Stimulated activated CD4-positive, alpha-beta T cell treated with anti-CD3 and anti-CD28 coated beads, TNF-alpha, amount 100 ng/mL, for 4 hours (primary cell): ENCODE measurements at regions not wholly inside any gene's neighbourhood (a gene's known extent, or its start where the extent isn't known, plus 50 kb on each side); places are given as distances from the start of the nearest gene placed in this dataset.

Source experiments
- DNase-seq, 3 experiments: peaks; one replicate each; pipeline ENCODE4 v3.0.0-alpha.2; 2020; ENCODE audit warnings: low read depth in 3 of 3

DNA sequence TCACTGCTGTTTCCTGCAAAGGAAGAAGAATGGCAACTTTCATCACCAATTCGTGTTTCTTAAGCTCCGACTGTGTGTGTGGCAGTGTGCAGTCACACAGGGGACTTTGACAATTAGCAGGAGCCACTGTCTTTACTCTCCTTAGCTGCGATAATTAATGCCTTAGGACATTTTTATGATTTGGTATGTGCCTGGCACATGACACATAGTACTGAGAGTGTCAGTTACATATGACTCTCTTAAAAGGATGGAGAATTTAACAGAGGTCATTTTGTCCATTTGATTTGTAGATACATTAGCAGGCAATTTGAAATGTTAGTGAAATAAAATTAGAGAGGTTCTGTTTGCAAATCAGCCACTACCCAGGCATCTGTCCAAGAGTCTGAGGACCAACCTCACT, 128.9 kb upstream of the VEPH1 start:
- no peak for DNase-seq

DNA sequence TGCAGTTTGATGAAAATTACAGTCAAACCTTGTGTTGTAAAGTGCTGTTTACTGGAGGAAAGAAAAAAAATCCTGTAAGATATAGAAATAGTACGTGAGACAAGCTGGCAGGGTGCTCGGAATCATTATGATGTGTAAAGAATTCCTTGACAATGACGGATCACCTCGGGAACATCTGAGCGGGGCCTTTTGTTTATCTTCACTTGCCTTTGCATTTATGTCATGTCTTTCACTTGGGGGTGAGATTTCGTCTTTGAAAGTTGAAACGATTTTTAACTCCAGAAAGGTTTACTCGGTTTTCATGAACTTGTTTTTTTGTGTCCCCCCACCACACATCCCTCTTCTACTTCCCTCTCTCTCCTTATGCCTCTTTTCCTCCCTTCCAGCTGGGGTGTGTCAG, 128.3 kb upstream of the VEPH1 start:
- DNase-seq: no peak

DNA sequence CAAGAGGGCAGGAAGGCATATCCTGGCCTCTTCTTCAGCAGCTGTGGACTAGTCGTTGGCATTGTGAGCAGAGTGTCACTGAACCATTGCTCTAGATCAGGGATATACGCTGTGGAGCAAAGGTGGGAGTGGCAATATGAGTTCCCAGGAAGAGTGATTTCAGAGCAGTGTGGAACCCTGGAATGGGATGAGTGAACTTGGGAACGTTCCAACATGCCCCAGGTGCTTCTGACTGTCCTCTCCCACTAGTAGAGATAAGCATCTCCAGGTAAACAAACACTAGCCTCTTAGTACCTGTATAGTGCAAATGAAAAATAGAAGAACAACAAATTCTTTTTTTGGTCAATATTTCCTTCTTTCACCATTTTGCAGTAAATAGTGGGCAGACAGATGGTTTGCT, 123.6 kb upstream of the VEPH1 start:
- DNase-seq: no peak

DNA sequence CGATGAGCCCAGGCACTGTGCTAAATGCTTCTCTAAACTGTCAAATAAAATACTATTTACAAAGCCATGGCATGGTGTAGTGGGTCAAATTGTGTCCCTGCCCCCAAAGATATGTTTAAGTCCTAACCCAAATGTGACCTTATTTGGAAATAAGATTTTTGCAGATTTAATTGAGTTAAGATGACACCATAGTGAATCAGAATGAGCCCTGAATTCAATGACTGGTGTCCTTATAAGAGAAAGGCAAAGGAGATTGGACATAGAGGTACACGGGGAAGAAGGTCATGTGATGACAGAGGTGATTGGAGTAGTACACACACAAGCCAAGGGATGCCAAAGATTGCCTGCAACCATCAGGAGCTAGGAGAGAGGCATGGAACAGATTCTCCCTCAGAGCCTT, 121.6 kb upstream of the VEPH1 start:
- DNase-seq: no peak

DNA sequence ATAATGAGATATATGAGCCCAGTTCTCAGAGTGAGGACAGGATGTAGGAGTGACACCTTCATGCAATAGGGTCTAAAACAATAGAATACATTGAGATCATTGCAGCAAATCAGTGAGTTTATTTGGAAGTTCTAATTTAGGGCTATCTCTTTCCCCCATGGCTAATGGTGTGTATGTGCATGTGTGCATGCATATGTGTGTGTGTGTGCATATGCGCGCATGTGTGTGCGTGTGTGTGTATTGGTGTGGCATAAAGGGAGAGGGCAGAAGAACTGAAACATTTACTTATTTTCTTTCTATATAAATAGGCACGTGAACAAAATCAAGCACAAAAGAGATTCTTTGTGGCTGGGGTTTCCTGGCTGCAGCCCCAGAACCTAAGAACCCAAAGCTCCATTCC, 115.7 kb upstream of the VEPH1 start:
- no peak for DNase-seq

DNA sequence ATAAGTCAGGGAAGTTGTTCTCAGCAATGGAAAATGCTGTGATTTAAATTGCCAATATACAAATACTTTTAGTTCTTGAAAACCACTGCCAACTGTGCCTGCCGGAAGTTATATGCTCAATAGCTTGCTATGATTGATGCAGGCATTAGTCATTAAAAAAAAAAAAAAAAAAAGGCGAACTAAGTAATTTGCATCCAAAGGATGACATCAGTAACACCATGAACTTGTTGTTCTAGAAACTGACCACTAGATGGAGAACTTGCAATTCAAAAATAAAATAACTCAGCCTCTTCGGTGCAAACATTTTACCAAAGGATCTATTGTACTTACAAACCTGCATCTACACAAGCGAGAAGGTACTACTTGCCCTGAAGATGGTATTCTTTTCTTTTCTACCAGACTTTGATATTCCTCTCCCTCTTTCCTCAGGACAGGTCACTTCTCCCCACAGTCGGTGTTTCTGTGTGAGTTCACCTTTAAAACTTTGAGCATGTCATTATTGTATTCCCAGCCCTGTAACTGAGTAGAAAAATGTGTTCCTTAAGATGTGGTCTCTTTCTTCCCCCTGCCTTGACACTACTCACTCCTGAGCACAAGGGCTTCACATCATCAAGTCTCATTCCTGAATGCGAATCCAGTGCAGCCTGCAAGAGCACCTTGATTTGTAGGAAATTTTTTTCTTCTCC, 115.0 kb upstream of the VEPH1 start:
- no peak for DNase-seq

DNA sequence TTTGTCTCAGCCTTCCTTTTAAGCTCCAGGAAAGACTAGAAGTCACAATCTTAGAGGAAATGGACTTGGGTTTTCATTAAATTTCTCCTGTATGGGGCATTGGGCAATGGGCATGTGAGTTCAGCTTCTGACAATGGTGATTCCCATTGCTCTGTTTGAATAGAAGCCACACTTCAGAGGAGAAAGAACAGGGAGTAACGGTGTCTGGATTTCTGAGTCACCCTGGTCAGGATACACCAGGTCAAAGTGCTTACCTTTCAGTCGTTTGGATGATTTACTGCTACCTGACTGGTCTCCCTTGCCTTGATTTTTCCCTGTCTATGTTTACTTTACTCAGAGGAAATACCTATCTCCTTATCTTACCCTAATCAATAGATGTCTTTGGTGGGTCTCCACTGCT, 111.7 kb upstream of the VEPH1 start:
- DNase-seq: no peak

DNA sequence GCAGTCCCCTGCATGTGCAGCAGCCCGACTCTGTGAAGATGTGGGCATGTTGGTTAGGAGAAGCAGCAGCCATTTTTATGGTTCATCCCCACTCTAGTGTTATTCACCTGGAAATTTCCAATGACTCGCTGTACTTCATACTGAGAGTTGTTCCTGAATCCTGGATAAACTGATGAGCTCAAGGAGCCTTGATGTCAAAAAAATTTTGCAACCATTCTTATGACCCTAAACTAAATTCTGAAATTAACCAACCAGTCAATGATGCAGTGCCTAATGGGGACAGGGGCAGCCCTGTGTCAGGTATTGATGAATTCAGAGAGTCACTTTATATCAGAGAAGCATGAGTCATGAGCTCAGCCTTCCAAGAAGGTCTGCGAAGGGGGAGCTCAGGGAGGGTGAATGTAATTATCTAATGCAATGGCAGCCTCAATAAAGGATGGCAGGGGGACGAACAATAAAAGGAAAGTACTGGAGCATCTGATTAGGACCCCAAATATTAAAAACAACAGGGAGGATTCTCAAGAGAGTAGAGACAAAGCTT, 108.4 kb upstream of the VEPH1 start:
- DNase-seq: no peak

DNA sequence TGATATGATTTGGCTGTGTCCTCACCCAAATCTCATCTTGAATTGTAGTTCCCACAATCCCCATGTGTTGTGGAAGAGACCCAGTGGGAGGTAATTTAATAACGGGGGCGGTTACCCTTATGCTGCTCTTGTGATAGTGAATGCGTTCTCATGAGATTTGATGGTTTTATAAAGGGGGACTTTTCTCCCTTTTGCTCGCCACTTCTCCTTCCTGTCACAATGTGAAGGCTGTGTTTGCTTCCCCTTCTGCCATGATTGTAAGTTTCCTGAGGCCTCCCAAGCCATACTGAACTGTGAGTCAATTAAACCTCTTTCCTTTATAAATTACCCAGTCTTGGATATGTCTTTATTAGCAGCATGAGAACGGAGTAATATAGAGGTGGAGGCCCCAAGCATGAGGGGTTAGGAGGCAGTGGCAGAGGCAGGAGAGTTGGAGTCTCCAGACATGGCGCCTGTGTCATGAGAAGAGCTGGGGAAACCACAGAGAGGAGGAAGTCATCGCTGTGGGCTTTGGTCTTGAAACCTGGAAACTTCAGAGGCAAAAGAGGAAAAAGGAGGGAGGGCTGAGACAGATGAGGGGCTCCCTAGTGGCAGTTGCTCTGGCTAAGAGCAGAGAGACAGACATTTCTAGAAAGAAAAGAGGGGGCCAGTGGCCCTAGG, 107.8 kb upstream of the VEPH1 start:
- DNase-seq: no peak

DNA sequence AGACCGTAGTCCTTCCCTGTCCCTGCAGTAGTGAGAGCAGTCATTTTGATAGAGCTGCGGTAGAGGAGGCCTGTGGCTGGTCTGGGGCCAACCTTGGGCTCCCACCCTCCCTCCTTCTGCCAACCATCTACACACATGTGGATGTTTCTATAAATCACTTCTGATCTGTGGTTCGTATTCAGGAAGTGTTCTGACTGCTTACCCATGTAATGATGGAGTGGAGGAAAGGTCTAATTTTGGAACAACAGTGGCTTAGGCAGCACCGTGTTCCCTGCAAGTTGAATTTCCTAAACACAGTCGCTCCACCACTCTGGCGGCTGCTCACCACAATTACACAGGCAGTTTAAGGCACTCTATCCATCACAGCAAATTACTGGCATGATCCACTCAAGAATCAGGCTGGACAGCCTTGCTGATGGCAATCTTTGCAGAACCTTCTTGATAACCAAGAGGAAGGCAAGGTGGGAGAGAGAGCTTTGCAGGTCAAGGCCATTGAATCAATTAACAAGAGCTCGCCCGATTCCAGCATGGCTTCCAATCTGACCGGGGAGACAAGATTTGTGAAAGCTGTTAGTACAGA, 104.7 kb upstream of the VEPH1 start:
- no peak for DNase-seq

DNA sequence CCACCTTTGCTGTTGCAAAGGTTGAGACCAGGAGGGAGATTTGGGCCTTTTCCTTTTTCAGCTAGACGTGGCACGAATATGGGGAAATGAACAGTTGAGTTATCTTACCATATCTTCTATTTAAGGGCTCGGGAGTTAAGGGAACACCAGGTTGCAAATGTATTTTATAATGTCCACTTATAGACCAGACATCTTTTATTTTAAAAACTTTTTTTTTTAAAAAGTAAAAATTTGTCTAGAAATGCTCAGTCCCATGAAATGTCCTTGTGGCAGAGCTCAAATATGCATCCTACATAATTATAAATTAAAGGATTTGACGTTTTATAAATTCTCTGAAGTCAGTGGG, 103.6 kb upstream of the VEPH1 start:
- DNase-seq: no peak

DNA sequence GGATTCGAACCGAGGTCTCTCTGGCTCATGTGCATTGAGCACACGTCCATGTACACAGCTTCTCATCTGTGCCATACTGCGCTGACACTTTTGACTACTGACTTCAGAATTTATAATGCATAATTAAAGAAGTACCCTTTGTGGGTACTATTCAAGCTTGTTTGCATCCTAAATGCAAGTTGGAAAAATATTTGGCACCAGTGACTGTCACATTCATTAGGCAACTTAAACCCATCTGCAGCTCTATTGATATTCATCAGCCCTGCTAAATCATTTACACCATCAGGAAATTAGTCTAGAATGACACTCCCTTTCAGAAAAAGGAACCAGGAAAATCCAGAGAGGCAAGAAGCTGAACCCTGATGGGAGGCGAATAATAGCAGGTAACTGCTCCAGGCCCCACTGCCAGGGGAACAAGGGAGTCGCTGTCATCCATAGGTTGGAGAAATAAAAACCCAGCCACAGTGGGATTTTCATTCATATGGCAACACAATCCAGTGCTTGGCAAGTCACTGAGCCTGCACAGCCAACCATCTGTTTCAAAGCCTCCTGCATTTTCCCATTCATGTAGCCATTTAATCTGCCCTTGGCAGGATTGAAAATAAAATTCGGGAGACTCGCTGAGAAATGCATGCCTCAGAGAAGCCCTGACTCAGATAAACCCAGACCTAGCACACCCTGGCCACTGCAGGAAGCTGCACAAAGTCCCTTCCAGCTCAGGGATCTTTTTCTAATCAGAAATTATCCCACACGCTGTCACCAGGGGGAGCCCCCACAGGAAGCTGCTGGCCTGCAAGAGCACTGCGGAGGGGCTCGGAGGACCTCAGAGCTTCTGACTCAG, 103.0 kb upstream of the VEPH1 start:
- DNase-seq: peak; percentile 9 to 29 (median 20)

DNA sequence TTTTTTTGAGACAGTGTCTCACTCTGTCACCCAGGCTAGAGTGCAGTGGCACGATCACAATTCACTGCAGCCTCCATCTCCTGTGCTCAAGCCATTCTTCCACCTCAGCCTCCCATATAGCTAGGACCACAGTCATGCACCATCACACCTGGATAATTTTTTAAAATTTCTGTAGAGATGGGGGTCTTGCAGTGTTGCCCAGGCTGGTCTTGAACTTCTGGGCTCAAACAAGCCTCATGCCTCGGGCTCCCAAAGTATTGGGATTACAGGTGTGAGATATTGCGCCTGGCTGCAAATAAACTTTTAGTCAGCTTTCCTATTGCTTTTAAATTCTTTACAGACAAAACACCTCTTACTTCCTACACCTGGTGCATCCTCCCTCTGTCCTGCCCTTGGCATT, 102.1 kb upstream of the VEPH1 start:
- no peak for DNase-seq

DNA sequence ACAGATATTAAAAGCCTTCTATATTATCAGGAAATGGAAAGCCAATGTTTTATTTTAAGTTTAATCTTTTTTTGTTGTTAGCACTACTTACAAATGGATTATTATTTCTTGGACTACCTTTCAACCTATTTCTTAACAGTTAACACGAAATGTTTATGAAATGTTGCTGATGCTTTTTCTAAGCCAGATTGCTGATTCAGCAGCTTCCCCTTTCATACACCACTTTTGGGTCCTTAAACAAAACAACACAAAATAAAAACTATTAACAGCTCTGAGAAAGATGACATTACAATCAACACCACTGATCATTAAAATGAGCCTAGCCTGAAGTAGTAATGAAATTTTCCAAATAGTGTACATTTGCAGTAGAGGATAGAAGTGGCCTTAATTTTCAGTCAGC, 99.2 kb upstream of the VEPH1 start:
- no peak for DNase-seq

DNA sequence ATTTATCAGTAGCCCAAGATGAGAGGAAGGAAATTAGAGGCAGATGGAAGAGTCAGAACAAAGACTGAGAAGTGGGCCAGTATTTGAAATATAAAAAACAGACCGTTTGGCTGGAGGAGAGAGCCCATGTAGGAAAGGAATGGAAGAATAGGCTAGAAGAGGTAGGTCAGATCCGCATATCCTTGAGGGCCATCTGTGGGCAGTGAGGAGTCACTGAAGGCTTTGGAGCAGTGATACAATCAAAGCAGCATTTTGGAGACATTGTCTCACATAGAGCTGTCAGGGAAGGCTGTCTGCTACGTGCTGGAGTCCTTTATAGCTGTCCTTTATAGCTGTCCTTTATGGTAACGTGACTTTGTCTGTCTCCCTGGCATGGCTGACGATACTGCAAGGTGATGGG, 92.0 kb upstream of the VEPH1 start:
- DNase-seq: no peak

DNA sequence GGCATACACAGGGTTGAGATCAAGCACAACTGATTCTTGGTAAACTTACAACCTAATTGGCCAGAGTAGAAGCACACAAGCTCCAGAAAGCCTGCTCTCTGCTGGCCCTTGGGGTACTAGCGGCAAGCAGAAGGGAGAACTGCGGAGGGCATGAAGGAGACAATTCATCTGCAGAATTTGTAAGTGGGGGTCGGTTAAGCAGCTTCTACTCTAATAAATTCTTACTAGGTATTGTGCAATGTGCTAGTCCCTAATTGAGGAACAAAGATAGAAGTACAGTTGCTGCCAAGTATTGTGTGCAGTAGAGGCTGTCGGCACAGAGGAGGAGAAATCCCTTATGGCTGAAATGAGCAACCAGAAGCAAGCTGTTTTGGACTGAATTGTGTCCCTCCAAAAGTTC, 91.2 kb upstream of the VEPH1 start:
- no peak for DNase-seq

DNA sequence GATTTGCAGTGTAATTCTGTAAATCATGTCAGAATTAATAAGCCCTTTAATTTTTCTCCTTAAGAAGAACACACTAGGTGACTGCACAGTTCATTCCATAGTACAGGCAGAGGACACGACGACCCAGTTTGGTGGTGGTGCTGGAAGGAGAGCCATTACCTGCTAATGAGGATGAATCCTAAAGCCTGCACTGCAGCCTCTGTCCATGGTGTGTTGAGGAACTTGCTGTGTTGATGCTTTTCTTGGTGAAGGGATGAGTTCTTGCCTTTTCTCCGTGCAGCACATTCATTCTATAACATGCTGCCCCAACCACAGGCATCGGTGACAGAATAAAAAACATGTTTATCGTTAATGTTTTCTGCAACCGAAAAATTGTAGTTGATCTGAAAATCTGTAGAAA, 89.6 kb upstream of the VEPH1 start:
- DNase-seq: no peak

DNA sequence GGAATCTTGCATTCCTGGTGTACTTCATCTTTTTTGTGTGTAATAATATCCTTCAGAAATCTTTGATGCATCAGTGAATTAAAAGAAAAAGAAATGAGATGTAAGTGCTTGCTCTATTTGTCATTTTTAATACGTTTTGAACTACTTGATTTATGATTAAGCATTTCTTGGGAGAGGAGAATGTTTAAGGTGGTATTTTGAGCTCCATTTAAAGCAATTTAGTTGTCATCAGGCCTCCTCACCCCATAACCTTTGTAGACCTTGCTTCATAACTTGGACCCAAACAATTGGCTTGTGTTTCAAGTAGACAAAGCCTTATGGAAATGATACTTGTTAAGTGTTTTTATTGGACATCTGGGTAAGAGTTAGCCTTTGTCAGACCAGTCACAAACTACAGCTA, 87.1 kb upstream of the VEPH1 start:
- no peak for DNase-seq

DNA sequence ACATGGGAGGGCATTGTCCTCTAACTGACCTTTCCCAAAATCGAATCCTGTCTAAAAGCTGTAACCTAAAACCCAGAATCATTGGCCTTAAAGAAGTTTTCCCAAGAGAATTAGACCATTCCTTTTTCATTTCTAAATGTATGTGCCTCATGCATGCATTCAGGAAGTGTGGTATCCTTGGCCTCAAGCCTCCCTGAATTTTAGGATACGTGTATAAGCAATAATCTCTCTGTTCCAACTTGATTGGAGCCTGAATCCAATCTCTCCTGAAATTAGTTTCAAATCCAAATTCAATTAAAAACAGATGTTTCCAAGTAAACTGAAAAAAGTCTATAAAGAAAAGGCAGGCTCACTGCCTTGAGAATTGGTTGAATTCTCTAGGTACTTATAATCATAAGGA, 86.0 kb upstream of the VEPH1 start:
- no peak for DNase-seq

DNA sequence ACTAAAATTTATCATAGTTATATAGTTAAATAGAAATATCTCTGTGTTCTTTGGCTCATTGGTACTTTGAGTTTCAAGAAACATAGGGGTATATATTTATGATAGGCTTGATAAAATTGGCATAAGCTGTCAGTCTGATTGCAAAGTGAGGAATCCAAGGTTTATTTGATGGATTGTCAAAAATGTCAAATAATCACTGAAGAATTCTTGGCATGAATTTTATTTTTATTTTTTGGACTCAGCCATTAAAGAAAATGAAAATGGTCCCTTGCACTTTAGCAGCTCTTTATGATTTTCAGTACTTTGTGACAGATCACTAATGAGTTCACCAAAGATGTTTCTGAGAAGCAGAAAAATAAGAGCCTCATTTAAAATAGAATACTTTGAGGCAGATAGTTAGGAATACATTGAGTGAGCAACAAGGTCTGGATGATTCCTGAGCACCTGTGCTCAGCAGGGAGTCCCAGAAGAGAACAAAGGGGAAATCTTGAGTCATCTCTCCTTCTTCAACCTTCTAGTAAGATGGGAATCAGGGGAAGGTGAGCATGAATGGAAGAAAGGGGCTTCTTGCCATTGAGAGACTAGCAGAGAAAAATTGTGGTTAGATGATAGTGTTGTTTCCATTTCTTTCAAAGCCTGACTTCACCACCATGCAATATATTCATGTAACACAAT, 85.3 kb upstream of the VEPH1 start:
- no peak for DNase-seq

DNA sequence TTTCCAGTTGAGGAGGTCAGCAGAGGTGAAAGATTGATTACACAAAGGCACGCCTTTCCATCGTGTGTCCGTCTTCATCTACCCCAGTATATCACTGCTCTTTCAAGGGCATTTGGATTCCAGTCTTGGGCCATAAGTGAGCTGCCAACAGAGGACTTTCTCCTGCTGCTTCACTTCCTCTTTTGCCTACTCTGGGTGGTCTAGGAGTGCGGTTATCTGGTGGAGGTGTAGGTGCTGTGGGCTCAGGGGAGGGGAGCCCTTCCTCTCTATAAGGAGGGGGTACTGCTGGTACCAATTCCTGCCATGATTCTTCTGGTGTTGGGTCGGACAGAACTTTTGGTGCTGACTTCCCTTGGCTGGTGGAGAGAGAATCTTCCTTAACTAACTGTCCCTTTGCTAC, 83.1 kb upstream of the VEPH1 start:
- DNase-seq: no peak

DNA sequence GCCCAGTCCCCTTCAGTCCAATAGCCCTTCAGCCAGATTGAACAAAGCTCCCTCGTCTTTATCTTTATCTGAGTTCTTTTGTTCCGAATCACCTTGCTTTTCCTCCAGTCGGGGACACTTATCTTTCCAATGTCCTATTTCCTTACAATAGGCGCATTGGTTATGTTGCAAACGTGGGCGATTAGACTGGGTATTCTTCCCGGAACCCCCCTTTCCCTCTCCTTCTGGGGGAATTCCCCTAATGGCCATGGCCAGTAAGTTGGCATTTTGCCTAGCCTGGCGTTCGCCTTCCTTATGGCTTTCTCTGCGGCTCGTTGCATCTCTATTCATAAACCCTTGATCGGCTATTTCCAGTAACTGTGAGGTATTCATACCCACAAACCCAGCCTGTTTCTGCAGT, 82.2 kb upstream of the VEPH1 start:
- no peak for DNase-seq
